SU-DHL-6 (cell line): ENCODE measurements at regions not wholly inside any gene's neighbourhood (a gene's known extent, or its start where the extent isn't known, plus 50 kb on each side); places are given as distances from the start of the nearest gene placed in this dataset.

Experiments used
- CTCF ChIP-seq: fragments of 200-600 bp; sonication (generic); IDR thresholded peaks from one replicate; pipeline ENCODE4 v1.5.1; 2017; ENCODE audit warnings: antibody characterized with exemption, mild to moderate bottlenecking, low read length, moderate library complexity; ENCODE audit not compliant: insufficient read depth, poor library complexity, severe bottlenecking
- EZH2phosphoT487 ChIP-seq: fragments of 200-600 bp; sonication (generic), shearing (Covaris generic); conservative IDR thresholded peaks from 2 replicates; pipeline ENCODE4 v1.6.1; 2018; ENCODE audit warnings: mild to moderate bottlenecking, antibody characterized with exemption, low read length, moderate library complexity, mixed read lengths

- TF ChIP-seq CTCF (no peak), EZH2phosphoT487 (no peak)
Observed at GRCh38 chr1:10948463-10948775, 64.0 kb upstream of the TARDBP start.
